Thyroid gland (tissue), 4 donors: ENCODE measurements at regions not wholly inside any gene's neighbourhood (a gene's known extent, or its start where the extent isn't known, plus 50 kb on each side); places are given as distances from the start of the nearest gene placed in this dataset.

Experiments used
- DNase-seq, 2 donors: peaks; one replicate each; pipeline ENCODE4 v3.0.0-alpha.2; 2019
- H3K27ac ChIP-seq, 3 donors: fragments of 200-600 bp; sonication (generic); 1 replicate in 2 of 3; 2 replicates in 1 of 3; pipeline ENCODE4 v1.5.1; 2016 to 2019; ENCODE audit warnings: mild to moderate bottlenecking in 1 of 3, moderate library complexity in 1 of 3
- H3K27me3 ChIP-seq: fragments of 200-600 bp; sonication (generic); one replicate; pipeline ENCODE4 v1.5.1; 2019
- H3K36me3 ChIP-seq, 2 donors: fragments of 200-600 bp; sonication (generic); one replicate each; pipeline ENCODE4 v1.5.1; 2016 to 2019
- H3K4me1 ChIP-seq, 2 donors: fragments of 200-600 bp; sonication (generic); one replicate each; pipeline ENCODE4 v1.5.1; 2017 to 2019
- H3K4me3 ChIP-seq, 3 donors: fragments of 200-600 bp; sonication (generic); replicated peaks in 1 of 3; 1 replicate in 2 of 3; 2 replicates in 1 of 3; pipeline ENCODE4 v1.5.1; 2016; ENCODE audit warnings: mild to moderate bottlenecking in 1 of 3
- H3K9me3 ChIP-seq: fragments of 200-600 bp; sonication (generic); one replicate; pipeline ENCODE4 v1.5.1; 2017
- POLR2A ChIP-seq, 2 donors: fragments of 450-650 bp; IDR thresholded peaks; one replicate each; pipeline ENCODE4 v1.6.1; 2017; ENCODE audit warnings: antibody characterized with exemption in 2 of 2, mild to moderate bottlenecking in 2 of 2, moderate library complexity in 1 of 2
- WGBS, 2 donors: methylation state at CpG; one replicate each; pipeline ENCODE4 v1.1.5; 2017; 5-methylcytosine and 5-hydroxymethylcytosine counted together
- intact Hi-C: fragments of 100-400 bp; cut with DNase I; formaldehyde crosslinking; loops from one replicate; pipeline ENCODE4 v1.15.1; 2023
- TF ChIP-seq, protein P1 (sequence below), 6 experiments: fragments of 200-600 bp in 3 of 6; fragments of 450-650 bp in 3 of 6; sonication (generic) in 3 of 6; IDR thresholded peaks; one replicate each; pipeline ENCODE4 v1.5.1; 2016 to 2019; ENCODE audit warnings: antibody characterized with exemption in 6 of 6, mild to moderate bottlenecking in 2 of 6, inconsistent platforms in 1 of 6, moderate library complexity in 1 of 6

- intact Hi-C loops = no loop called here
- Histone ChIP-seq H3K4me1 (peaks cover 0 to 9% of the 10 kb centered on the region in 2 donors), H3K36me3 (no peaks in the 10 kb centered on the region), H3K27ac (no peak overlapping the region), H3K4me3 (no peak overlapping the region), H3K9me3 (no peaks in the 10 kb centered on the region), H3K27me3 (no peaks in the 10 kb centered on the region)
- WGBS, 2 donors = 77 to 79% methylated on average over 3 of the region's 3 CpGs
- no peak for DNase-seq
- TF ChIP-seq, protein P1, sequence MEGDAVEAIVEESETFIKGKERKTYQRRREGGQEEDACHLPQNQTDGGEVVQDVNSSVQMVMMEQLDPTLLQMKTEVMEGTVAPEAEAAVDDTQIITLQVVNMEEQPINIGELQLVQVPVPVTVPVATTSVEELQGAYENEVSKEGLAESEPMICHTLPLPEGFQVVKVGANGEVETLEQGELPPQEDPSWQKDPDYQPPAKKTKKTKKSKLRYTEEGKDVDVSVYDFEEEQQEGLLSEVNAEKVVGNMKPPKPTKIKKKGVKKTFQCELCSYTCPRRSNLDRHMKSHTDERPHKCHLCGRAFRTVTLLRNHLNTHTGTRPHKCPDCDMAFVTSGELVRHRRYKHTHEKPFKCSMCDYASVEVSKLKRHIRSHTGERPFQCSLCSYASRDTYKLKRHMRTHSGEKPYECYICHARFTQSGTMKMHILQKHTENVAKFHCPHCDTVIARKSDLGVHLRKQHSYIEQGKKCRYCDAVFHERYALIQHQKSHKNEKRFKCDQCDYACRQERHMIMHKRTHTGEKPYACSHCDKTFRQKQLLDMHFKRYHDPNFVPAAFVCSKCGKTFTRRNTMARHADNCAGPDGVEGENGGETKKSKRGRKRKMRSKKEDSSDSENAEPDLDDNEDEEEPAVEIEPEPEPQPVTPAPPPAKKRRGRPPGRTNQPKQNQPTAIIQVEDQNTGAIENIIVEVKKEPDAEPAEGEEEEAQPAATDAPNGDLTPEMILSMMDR (IDR thresholded peaks at IDR 0.05) = no peak
- TF ChIP-seq POLR2A (IDR thresholded peaks at IDR 0.05) = no peak
These were observed 77.2 kb upstream of the CTTNBP2NL start for GRCh38 chr1:112318698-112319370.

GRCh38 chr1:112319371-112320040 is 76.5 kb upstream of the CTTNBP2NL start:
- DNase-seq = no peak
- Histone ChIP-seq H3K27me3 (no peaks in the 10 kb centered on the region), H3K4me1 (peaks cover 0 to 9% of the 10 kb centered on the region in 2 donors), H3K4me3 (no peak overlapping the region), H3K27ac (no peak overlapping the region), H3K9me3 (no peaks in the 10 kb centered on the region), H3K36me3 (no peaks in the 10 kb centered on the region)
- 81 to 85% methylated on average over 6 of the region's 6 CpGs for WGBS, 2 donors
- intact Hi-C loops = no loop called here
- no peak for TF ChIP-seq POLR2A (IDR thresholded peaks at IDR 0.05)
- TF ChIP-seq, protein P1 (IDR thresholded peaks at IDR 0.05) = no peak

DNA sequence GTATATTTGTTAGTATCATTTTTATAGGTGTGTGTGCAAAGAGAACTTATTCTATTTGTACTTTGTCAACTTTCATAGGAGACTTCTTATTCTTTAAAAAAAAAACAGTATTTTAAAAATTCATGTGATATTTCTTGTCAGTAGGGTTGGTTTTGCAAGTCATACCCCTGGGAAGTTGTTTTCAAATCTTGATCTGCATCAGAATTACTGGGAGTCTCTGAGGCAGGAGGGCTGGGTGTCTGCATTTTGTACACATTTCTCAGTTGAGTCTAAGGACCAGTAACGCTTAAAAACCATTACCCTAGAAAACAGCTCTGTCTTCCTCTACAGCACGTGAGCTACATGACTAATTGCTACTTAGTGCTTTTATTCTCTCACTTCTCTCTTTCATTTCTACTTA is 76.0 kb upstream of the CTTNBP2NL start:
- intact Hi-C loops = no loop called here
- no peak overlapping the region for H3K4me3 ChIP-seq
- no peak overlapping the region for H3K27ac ChIP-seq
- peaks cover 0 to 9% of the 10 kb centered on the region in 2 donors for H3K4me1 ChIP-seq
- no peak for TF ChIP-seq POLR2A (IDR thresholded peaks at IDR 0.05)
- TF ChIP-seq, protein P1 (IDR thresholded peaks at IDR 0.05) = no peak
- no peaks in the 10 kb centered on the region for H3K36me3 ChIP-seq
- no peaks in the 10 kb centered on the region for H3K27me3 ChIP-seq
- DNase-seq = no peak
- WGBS, 2 donors = 74 to 84% methylated on average over 2 of the region's 2 CpGs
- no peaks in the 10 kb centered on the region for H3K9me3 ChIP-seq

DNA sequence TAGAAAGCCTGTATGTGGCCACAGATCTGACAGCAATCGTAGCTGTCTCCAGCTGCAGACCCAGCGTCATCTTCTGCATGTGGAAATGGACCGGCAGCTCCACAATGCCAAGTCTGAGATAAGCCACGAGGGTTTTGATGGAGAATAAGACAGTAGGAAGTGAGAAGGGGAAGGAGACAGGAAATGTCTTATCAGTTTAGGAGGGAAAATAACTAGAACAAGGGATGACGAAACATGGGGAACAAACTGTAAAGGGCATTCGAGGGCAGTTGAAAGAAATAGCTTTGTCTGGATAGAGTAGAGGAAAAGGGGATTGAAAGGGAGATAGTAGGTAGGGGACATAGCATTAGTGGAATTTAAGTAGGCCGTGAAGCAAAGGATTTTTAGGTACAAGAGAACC is 74.0 kb upstream of the CTTNBP2NL start:
- TF ChIP-seq, protein P1 (IDR thresholded peaks at IDR 0.05) = no peak
- no peak for TF ChIP-seq POLR2A (IDR thresholded peaks at IDR 0.05)
- Histone ChIP-seq H3K27ac (no peak overlapping the region), H3K9me3 (no peaks in the 10 kb centered on the region), H3K4me3 (no peak overlapping the region), H3K36me3 (no peaks in the 10 kb centered on the region), H3K4me1 (peaks cover 0 to 5% of the 10 kb centered on the region in 2 donors), H3K27me3 (no peaks in the 10 kb centered on the region)
- whole genome bisulfite sequencing, 2 donors = 72 to 75% methylated on average over 7 of the region's 7 CpGs
- no peak for DNase-seq
- intact Hi-C loops = no loop called here

- no peak for DNase-seq
- Histone ChIP-seq H3K27me3 (no peaks in the 10 kb centered on the region), H3K4me3 (no peak overlapping the region), H3K27ac (no peak overlapping the region), H3K9me3 (no peaks in the 10 kb centered on the region), H3K36me3 (no peaks in the 10 kb centered on the region), H3K4me1 (peaks cover 0 to 3% of the 10 kb centered on the region in 2 donors)
- TF ChIP-seq, protein P1 (IDR thresholded peaks at IDR 0.05) = no peak
- no peak for TF ChIP-seq POLR2A (IDR thresholded peaks at IDR 0.05)
- 78 to 80% methylated on average over 4 of the region's 4 CpGs for WGBS, 2 donors
- intact Hi-C loops = no loop called here
These were observed 72.9 kb upstream of the CTTNBP2NL start for GRCh38 chr1:112322983-112323678.
